DMS114 treated with DMSO at 0.1 percent for 48 hours (cell line): ENCODE measurements at regions not wholly inside any gene's neighbourhood (a gene's known extent, or its start where the extent isn't known, plus 50 kb on each side); places are given as distances from the start of the nearest gene placed in this dataset.

Experiments used
- DNase-seq: peaks from one replicate; lab custom pipeline; 2025; ENCODE audit not compliant: unreplicated experiment; lab: John Stamatoyannopoulos, UW

DNA sequence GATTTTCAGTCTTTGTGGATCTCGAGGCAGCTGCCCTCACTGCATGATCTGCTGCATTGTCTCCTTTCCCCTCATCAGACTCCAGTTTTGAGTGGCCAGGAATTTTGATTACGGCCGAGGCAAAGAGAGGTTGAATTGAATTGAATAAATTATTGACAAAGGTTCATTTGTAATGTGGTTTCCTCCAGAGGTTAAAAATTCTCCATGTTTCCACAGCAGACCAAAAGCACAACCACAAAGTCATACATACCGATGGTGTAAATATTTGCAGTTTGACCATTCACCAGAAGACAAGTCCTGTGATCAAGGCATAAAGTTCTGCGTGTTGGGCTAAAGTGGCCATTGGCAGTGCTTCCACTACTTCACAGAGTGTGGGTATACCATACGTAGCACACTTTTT lies 343.8 kb upstream of the MYT1L start:
- no peak for DNase-seq

DNA sequence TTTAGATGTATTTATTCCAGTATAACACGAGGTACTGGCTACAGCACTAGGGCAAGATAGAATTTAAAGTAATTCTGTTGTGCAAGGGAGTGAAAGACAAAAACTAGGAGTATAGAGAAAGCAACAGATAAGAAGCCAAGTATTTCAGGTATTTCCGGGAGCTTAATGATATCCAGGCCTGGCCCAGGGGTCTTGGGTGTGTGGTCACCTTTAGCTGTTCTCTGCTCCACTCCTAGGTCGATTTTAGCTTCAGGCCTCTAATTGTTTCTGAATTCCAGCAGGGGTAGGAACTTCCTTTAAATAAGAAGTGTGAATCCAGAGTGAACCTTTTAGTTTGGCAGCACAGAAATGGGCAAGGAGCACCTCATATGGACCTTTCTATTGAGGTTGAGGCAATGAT lies 342.3 kb upstream of the MYT1L start:
- no peak for DNase-seq

DNA sequence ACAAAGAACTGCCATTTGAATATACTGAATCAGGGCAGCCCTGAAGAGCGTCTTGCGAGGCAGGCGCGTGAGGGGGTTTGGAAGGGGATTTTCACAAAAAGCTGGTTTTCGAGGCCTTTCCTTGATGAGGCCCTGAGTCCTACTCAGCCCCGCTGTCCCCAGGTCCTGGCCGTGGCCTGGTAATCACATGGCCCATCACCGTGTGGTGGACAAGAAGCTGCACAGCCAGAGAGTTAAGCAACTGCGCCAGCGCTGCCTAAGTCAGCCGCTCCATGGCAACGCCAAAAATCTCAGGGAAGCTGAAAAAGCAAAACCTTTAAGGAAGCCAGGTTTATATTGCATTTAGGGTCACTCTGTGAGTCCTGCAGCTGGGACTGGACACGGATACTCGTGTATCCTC lies 341.2 kb upstream of the MYT1L start:
- no peak for DNase-seq

DNA sequence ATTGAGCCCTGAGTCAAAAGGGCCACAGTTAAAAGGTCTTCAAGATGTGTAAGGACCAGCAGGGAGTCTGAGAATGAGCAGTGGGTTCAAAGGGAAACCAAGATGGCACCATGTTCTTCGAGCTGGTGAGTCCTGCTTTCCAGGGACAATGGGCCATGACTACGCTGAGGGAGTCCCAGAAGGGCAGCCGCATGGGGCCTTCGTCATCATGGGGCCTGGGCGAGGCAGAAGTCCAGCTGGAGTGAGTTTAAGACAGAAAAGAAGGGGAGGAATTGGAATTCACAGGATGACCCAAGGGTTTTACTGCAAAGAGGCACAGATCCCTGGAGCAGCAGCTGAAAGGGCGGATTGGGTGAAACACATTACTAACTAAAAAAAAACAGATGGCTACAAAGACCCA lies 340.8 kb upstream of the MYT1L start:
- DNase-seq, result no peak

DNA sequence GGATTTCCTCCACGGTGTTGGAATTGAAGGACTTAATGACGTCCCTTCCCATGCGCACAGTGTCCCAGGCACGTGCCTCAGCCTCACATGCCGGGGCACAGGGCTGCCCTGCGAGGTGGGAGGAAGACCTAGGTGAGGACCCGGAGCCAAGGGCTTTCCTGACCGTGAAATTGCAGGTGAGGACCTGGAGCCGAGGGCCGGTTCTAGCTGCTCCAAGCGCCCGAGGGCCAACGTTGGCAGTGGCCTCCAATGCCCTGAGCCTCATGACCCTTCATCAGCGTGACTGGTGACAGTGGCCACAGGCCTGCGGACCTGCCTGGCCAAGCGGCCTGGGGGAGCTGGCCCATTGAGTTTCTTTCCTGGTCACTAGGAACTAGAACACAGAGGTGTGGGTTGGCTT lies 338.2 kb upstream of the MYT1L start:
- no peak for DNase-seq

DNA sequence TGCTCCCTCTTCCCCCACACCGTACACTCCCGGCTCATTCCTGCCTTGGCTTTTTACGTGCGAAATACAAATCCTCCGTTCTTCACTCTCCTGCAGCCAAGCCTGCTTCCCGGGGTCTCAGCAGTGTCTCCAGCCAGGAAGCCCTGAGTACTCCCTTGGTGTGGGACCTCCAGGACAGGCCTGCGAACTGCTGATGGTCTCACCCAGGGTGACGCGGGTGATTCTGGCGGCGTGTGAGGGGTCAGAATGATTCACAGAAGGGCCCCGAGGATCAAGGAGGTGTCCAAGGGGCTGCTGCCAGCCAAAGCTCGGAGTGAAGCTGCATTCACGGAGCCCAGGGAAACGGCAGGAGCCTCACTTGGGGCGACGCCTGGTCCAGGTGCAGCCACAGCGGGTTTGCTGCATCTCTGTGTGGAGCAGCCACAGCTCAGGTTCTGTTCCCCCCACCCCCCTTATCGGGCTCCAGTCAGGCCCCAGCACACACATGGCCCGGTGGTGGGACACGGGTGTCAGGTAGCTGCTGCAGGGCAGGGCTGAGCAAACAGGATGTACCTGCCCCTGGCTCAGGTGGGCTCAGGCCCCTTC lies 337.7 kb upstream of the MYT1L start:
- DNase-seq, result no peak

DNA sequence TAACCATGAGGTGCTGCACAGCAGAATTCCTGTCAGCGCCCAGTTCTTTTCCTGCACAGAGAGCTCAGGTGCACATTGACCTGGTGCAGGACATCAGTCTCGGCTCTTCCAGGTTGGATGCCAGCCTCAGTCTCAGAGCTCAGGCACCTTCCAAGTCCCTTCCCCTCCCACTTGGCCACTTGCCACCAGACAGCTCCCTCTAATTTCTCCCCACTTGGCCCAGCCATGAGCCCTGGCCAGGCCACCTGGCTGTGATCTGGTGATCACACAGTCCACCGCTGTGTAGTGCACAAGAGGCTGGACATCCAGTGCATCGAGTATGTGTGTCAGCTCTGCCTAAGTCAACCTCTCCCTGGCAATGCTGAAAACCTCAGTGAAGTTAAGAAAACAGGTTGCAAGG lies 336.6 kb upstream of the MYT1L start:
- no peak for DNase-seq

DNA sequence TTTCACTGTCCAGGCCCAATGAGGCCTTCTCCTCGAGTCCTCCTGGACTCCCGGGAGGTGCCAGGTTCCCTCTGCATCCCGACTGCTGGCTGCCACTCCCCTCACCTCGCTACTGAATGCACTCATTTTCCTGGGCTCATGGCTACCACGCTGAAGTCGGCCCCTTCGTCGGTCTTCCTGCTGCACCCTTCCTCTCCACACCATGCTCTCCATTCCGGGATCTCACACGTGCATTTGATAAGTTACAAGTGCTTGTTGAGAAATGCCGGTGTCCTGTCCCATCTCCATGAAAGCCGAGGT lies 334.7 kb upstream of the MYT1L start:
- no peak for DNase-seq

DNA sequence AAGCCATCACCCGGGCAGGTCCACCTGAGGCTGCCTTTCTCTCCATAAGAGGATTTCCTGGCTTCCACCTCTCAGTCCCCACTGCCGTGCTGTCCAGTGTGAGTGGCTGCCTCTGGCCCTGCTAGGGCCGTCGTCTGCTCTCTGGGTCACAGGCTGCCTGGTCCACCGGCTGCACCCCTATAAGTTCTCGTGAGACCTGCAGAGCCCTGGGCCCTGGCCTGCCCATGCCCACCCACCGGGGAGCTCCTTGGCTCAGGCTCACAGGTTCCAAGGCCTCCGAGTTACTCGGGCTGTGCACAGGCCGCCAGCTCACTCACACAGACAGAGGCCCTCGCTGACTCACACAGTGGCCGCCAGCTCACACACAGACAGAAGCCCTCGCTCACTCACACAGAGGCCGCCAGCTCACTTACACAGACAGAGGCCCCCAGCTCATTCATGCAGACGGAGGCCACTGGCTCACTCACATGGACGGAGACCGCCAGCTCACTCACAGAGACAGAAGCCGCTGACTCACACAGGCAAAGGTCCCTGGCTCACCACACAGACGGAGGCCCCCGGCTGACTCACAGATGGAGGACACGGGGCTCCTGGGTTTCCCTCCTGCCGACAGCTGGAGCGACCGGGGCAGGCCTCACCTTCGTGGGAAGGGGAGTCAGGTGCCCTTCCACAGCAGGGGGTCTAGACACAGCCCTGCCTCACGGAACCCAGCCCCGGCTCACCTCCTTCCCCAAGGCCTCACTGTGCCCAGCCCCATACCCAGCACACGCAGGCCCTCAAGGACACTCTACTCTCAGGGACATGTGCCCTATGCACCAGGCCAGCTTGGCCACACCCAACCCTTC lies 334.1 kb upstream of the MYT1L start:
- no peak for DNase-seq

DNA sequence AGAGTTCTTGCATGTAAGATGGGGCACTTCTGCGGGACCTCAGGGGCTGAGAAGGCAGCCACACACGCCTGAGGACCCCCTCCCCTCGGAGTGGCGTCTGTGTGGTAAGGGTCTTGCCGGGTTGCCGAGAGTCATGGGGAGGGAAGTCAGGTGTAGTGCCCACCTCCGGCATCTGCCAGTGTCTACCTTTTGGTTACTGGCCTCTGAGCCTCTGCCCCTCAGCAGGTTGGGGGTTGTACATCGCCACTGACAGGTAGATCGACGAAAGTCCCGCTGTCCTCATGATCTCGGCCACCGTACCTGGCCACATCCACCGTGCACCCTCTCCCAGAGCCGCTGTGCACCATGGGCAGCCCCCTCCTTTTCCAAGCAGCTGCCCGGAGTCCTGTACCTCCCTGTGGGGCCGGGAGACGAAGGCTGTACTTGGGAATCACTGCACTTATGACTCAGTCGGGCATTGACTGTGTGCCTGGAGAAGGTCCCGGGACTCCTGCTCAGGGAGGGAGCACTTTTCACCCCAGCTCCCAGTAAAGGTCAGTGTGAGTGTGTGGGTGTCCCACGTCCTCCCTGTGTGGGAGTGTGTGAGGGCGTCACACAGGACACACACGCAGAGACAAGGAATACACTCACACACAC lies 332.4 kb upstream of the MYT1L start:
- no peak for DNase-seq

DNA sequence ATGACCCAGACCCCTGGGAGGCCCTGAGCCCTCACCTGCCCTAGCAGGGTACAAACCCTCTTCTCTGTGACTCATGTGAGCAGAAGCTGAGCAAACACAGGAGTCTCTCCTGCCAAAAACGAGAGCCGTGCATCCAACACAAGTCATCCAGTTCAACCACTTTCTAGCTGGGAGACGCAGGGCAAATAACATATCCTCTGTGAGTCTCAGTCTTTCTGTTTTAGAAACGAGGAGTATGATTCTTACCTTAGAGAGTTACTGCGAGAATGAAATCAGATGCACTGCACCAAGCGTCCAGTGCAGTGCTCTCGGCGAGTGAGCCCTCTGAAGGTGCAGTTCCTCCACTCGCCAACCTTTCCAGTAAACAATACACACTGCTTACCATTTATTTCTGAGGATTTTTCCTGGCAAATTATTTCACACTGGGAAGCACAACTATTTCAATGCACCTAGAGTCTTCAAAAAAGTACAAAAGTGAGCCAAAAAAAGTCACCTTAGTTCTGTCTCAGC lies 331.8 kb upstream of the MYT1L start:
- DNase-seq, result no peak

DNA sequence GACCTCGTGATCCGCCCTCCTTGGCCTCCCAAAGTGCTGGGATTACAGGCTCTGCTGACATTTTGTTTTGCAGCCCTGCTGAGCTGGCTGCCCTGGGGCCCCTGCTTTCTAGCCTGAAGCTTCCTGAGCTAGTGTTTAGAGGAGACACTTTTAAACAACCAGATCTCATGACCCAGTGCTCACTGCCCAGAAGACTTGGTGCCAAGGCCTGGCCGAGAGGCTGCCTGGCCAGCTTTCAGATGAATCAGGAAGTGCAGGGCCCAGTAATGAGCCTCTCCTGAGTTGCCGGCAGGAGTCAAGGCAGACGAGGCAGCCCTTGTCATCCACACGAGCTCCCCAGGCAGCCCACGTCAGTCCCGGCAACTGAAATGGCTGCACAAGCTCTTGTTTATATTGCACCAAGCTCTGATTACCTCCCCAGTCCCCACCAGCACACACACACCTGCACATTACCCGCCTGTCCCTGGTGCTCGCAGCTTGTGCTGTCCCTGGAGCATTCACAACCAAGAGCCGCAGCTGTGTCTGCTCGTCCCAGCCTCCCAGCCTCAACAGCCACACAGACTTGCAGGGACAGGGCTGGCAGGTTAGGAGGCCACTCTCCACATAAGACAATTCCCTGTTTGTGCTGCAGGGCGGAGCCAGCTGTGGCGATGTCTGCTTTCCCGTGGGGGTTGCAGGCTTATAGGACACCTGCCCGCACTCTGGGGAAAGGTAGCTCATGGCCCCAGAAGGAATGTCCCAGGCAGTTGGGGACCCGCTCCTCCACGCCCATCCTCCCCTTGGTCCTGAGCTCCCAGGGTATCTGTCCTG lies 331.2 kb upstream of the MYT1L start:
- no peak for DNase-seq

DNA sequence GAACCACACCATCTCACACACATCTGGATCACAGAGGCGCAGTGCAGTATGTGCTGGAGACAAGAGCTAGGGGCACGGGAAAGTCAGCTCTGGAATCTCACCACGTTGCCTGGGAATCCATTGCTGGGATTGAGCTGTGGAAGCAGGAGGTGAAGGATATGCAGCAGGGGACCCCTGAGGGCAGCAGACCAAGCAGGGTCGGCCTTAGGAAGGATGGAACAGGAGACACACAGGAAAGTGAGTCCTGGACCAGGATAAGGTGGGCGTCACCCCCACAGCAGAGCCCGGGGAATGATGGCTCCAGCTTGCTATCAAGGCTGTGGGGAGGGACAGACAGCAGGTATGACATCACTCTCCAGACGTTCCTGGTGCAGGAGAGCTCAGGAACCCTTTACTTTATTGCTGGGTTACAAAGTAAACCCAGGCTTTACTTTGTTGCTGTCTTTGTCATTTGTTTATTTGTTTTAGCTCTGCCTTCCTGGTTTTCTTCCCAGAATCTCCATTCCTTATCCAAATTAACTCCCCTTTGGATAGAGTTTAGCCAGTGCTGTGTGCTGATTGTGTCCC lies 329.8 kb upstream of the MYT1L start:
- no peak for DNase-seq

DNA sequence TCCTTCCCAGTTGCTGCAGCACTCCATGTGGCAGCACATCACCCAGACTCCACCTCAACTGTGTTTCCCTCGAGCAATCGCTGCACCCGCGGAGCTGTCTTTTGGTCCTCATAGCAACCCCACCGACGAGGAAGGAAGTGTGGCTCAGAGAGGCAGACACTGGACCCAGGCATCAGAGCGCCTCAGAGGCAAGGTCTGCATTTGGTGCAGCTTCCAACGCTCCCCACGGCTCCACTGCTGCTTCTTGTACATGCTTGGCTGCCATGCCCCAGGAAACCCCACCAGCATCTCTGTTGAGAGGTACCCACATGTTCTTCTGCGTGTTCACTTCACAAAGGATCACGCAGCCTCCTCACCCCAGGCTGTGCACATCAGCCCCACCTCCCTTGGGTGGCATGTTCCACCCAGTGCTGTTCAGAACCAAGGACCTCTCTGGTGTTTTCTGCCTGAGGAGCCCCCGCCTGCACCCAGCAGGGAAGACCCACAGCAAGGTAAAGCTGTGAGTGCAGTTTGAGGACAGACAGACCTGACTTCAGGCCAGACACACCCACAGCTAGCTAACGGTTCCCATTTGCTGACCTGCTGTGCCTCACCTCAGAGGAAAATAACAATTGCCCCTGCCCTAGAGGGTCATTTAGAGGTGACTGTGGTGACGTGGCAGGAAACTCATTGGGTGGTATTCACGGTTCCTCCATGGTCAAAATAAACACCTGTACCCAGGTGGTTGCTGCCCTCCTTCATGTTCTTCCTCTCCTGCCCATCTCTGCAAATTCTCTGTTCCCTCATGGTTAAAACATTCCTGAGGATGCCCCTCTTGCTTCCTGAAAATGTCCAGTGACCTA lies 326.3 kb upstream of the MYT1L start:
- DNase-seq, result no peak

DNA sequence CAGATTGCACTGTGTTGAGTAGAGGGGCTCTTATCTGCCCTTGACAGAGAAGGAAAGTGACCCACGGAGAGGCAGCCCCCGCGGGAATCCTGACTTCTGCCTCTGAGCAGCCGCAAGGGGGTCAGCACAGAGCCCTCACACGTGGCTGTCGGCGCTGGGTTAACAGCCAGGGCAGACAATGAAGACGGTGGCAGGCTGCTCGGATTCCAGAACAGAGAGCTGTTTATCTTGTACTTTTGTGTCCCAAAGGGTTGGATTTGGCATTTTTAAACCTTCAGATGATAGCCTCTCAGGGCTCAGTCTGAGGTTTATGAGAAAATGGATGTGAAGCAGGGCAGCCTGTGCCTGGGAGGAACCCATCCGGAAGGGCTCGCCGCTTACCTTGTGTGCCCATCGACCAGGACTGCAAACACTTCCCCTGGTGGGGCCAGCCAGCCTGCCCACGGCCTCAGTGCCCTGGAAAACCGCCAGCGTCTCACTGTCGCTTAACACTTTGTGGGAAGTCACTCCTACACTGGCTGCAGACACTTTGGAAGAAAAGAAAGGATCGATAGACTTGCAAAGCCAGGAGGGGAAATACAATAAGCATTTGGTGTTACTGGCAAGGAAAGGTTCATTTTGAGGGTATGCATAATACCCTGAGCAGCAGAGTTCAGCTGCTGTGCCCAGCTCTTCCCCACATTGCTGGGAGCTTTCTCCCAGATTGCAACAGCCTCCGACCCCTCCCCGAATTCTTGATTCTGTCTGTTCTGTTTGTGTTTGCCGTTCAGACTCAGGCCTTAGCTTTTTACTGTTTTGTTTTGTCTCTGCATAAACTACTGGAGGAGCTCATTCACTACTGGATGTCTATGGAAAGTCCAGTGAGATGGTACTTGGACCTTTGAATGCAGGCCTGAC lies 325.3 kb upstream of the MYT1L start:
- no peak for DNase-seq

DNA sequence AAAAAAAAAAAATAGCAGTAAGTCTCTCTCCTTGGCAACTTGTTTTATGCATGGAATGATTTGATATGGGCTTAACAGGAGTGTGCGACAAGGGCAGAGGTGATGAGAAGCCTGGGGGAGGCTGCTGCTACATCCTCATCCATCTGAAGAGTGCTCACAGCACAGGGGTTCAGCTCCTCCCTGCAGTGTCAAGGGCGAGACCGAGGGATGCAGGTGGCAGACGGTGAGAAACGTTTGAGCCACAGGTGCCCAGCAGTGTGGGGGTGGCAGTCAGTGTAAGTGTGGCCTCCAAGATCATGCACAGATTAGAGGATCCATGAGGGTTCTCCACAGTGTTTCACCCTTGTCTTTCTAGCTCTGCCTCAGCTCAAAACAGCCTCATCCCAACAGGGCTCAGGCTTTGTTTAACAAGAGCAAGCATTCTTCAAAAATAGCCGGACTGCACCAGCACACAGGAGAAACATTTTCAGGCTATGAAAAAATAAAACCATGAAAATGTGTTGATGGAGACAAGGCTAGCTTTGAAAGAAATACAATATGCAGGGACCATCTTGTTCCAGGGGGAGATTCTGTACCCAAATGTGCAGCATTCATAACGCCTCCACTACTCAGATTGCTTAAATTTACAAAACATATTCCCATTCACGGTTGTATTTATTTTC lies 324.5 kb upstream of the MYT1L start:
- DNase-seq, result no peak

DNA sequence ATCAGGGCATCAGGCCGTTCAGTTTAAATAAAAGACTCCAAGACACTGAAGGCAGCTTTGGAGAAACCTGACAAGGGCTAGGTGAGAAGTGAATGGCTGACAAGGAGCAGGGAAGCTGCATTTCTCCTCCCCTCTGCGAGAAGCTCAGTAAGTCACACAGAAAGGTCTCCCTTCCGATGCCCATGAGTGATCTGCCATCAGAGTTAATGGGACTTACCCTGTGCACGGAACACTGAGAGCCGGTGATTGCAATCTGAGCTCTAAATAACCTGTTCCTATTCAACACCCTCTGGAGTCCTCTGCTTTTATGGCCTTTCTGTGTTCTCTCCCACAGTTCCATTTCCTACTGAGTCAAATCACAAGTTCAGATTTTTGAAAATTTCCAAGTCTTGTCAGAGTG lies 322.2 kb upstream of the MYT1L start:
- no peak for DNase-seq

DNA sequence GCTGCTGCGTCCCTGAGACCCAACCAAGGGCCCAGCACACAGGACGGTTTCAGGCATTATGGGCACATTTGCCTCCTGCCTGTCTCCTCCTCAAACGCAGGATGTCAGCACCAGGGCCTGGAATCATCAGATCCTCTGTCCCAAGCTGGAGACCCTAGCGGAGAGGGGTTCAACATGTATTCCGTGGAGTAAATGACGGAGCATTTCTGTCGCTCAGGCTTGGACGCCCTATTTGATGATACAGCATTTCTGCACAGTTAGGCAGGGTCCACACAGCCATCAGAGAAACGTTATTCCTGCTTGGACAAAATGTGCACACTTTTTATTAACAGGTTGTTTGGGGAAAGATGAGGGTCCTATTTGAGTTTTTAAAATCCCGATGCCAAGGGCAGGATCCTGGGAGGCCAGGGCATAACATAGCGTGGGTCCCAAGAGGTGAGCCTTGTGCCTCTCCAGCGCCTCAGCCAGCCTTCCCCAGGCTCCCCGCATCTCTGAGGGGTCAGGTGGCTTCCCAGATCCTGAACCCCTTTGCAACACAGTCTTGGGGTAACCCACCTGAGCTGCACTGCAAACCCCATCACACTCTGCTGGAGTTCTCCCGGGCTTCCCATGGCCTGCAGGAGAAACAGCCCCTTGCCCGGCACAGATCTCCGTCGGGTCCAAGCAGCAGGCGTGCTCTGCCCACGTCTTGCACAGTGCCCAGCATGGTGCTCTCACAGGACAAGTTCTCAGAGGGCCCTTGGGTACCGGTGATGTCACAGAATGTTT lies 319.7 kb upstream of the MYT1L start:
- DNase-seq, result no peak
